Middle frontal gyrus (tissue), 1 donor: ENCODE measurements at regions not wholly inside any gene's neighbourhood (a gene's known extent, or its start where the extent isn't known, plus 50 kb on each side); places are given as distances from the start of the nearest gene placed in this dataset.
"Not testable (repeated sequence)": the region's sequence is repeated elsewhere in the genome, so short reads cannot be mapped to it uniquely, and the experiment has no call there.

ENCODE experiments used
- DNase-seq: peaks from one replicate; pipeline ENCODE4 v3.0.0-alpha.2; 2015; ENCODE audit warnings: low spot score; ENCODE audit errors: extremely low spot score

- no peak for DNase-seq
Measured at GRCh38 chr12:87001102-87001501, 744.9 kb upstream of the MGAT4C start.

GRCh38 chr12:86985298-86985697, 729.1 kb upstream of the MGAT4C start:
- DNase-seq = no peak

- not testable (repeated sequence) for DNase-seq
Measured at GRCh38 chr12:86970595-86970994, 714.4 kb upstream of the MGAT4C start.

GRCh38 chr12:86959766-86960458, 703.7 kb upstream of the MGAT4C start:
- DNase-seq = no peak

- DNase-seq = no peak
Measured at GRCh38 chr12:86950444-86950843, 694.3 kb upstream of the MGAT4C start.

- no peak for DNase-seq
Measured at GRCh38 chr12:86950043-86950442, 693.9 kb upstream of the MGAT4C start.

- no peak for DNase-seq
Measured at GRCh38 chr12:86948851-86949250, 692.7 kb upstream of the MGAT4C start.

GRCh38 chr12:86945685-86946196, 689.5 kb upstream of the MGAT4C start:
- DNase-seq = no peak

- DNase-seq = not testable (repeated sequence)
Measured at GRCh38 chr12:86944197-86944819, 688.1 kb upstream of the MGAT4C start.

GRCh38 chr12:86931714-86932113, 675.5 kb upstream of the MGAT4C start:
- DNase-seq = no peak

- no peak for DNase-seq
Measured at GRCh38 chr12:86929962-86930361, 673.8 kb upstream of the MGAT4C start.

- DNase-seq = no peak
Measured at GRCh38 chr12:86917121-86917520, 660.9 kb upstream of the MGAT4C start.

- DNase-seq = no peak
Measured at GRCh38 chr12:86914721-86915120, 658.5 kb upstream of the MGAT4C start.

GRCh38 chr12:86911973-86912372, 655.8 kb upstream of the MGAT4C start:
- DNase-seq = no peak

- DNase-seq = no peak
Measured at GRCh38 chr12:86903159-86903558, 647.0 kb upstream of the MGAT4C start.

GRCh38 chr12:86860776-86861175, 604.6 kb upstream of the MGAT4C start:
- peak; percentile 68 for DNase-seq

- no peak for DNase-seq
Measured at GRCh38 chr12:86852451-86852850, 596.3 kb upstream of the MGAT4C start.

GRCh38 chr12:86838711-86839110, 582.5 kb upstream of the MGAT4C start:
- peak; percentile 67 for DNase-seq

GRCh38 chr12:86838260-86838659, 582.1 kb upstream of the MGAT4C start:
- no peak for DNase-seq

- peak; percentile 2 for DNase-seq
Measured at GRCh38 chr12:86837246-86837645, 581.1 kb upstream of the MGAT4C start.

- no peak for DNase-seq
Measured at GRCh38 chr12:86834217-86834616, 578.0 kb upstream of the MGAT4C start.

- DNase-seq = no peak
Measured at GRCh38 chr12:86827409-86827808, 571.2 kb upstream of the MGAT4C start.

GRCh38 chr12:86826051-86826450, 569.9 kb upstream of the MGAT4C start:
- DNase-seq = no peak
